IPS-18a (cell line): ENCODE measurements at regions not wholly inside any gene's neighbourhood (a gene's known extent, or its start where the extent isn't known, plus 50 kb on each side); places are given as distances from the start of the nearest gene placed in this dataset.

Experiments used
- H3K27ac ChIP-seq: one replicate; pipeline ENCODE4 v1.5.1; 2013; ENCODE audit warnings: low read length
- H3K27me3 ChIP-seq: one replicate; pipeline ENCODE4 v1.6.1; 2013; ENCODE audit warnings: mild to moderate bottlenecking, low read length; ENCODE audit not compliant: control insufficient read depth, insufficient read depth
- H3K36me3 ChIP-seq: one replicate; pipeline ENCODE4 v1.6.1; 2013; ENCODE audit warnings: low read depth, low read length; ENCODE audit not compliant: control insufficient read depth
- H3K4me1 ChIP-seq: one replicate; pipeline ENCODE4 v1.6.1; 2013; ENCODE audit warnings: low read depth, low read length; ENCODE audit not compliant: control insufficient read depth
- H3K4me3 ChIP-seq: one replicate; pipeline ENCODE4 v1.5.1; 2013; ENCODE audit warnings: low read length
- H3K9ac ChIP-seq: one replicate; pipeline ENCODE4 v1.6.1; 2013; ENCODE audit warnings: mild to moderate bottlenecking, low read length, moderate library complexity
- H3K9me3 ChIP-seq: one replicate; pipeline ENCODE4 v1.6.1; 2013; ENCODE audit warnings: low read depth, low read length; ENCODE audit not compliant: control insufficient read depth

DNA sequence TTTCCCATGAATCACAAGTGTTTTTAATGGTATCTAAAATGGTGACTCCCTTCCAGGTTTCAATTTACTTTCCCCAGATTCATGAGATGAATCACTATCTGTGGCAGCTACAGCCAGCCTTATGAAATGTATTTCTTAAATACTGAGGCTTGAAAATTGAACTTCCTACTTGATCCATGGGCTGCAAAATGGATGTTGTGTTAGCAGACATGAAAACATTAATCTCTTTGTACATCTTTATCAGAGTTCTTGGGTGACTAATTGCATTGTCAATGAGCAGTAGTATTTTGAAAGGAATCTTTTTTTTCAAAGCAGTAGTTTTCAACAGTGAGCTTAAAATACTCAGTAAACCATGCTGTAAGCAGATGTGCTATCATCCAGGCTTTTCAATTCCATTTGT is 250.8 kb downstream of the SLC6A15 start:
- Histone ChIP-seq H3K4me3 (no peak overlapping the region), H3K36me3 (no peaks in the 10 kb centered on the region), H3K4me1 (no peaks in the 10 kb centered on the region), H3K9me3 (no peaks in the 10 kb centered on the region), H3K27ac (no peak overlapping the region), H3K27me3 (no peaks in the 10 kb centered on the region), H3K9ac (no peak overlapping the region)

DNA sequence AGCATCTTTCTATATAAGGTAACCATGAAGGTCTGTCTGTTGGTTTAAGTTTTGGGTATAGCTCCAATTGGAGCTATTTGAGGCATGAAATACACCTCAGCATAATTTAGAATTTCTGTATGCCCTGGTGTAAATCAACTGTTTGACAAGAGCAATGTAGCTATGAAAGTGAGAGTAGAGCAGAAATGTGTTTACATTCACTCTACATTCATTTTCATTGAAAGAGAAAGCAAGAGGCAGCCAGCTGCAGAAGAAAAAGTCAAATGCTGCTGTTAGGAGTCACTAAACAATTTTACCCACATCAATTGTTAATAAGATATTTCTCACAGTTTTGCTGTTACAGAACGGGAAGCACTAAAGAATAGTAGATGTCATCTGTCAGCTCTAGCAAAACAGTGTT is 252.5 kb downstream of the SLC6A15 start:
- H3K36me3 ChIP-seq = no peaks in the 10 kb centered on the region
- no peak overlapping the region for H3K4me3 ChIP-seq
- H3K9me3 ChIP-seq = no peaks in the 10 kb centered on the region
- H3K9ac ChIP-seq = no peak overlapping the region
- H3K27ac ChIP-seq = no peak overlapping the region
- H3K27me3 ChIP-seq = no peaks in the 10 kb centered on the region
- H3K4me1 ChIP-seq = no peaks in the 10 kb centered on the region

DNA sequence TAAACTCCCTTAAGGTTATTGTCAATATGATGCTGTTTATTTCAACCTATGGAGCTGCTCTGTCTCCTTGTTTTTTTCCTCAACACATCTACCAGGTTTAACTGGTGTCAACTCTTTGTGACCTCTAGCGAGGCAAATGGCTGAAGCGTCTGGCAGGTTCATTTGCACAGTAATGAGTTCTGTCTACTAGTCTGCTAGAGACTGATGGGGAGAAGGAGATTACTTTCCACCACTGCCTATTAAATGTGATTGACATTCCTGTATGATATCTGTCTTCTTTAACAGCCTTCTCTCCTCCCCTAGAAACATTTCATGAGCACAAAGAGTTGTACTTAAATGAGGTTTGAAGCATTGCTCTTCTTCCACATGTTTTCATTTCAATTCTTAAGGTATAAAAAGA is 253.7 kb downstream of the SLC6A15 start:
- Histone ChIP-seq H3K9ac (no peak overlapping the region), H3K4me1 (no peaks in the 10 kb centered on the region), H3K9me3 (no peaks in the 10 kb centered on the region), H3K27me3 (no peaks in the 10 kb centered on the region), H3K27ac (no peak overlapping the region), H3K4me3 (no peak overlapping the region), H3K36me3 (no peaks in the 10 kb centered on the region)

DNA sequence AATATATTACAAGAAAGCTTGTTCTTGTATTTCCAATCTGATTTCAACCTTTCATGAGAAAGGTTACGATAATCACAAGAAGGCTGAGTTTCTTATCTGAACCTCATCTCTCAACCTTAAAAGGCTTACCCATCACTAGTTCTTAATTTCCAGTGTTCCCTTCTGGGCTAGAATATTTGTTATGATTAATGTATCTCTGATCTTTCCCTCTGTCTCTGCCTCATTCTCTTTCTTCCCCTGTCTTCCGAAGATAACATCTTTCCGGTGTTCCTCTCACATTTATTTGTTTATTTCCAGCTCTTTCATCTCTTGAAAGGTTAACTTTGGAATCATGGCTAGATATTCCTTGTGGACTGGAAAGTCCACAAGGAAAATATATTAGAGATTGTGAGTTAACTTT is 255.9 kb downstream of the SLC6A15 start:
- H3K4me3 ChIP-seq = no peak overlapping the region
- no peaks in the 10 kb centered on the region for H3K36me3 ChIP-seq
- H3K4me1 ChIP-seq = no peaks in the 10 kb centered on the region
- no peaks in the 10 kb centered on the region for H3K27me3 ChIP-seq
- H3K9ac ChIP-seq = no peak overlapping the region
- no peak overlapping the region for H3K27ac ChIP-seq
- H3K9me3 ChIP-seq = no peaks in the 10 kb centered on the region

DNA sequence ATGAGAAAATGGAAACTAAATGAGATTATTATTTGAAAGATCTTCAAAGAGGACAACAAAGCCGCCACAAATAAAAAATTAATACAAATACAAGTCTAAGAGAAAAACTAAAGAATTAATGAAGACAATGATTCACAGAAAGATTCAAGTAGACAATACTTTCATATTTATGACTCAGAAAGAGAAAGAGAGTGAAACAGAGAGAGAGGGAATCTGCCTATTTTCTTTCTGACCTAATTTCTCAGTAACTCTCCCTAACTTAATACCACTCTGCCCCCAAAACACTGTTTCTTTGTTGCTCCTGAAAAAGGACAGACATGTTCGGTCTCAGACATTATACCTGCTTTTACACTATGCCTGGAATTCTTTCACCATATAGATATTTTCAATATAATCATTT is 259.1 kb downstream of the SLC6A15 start:
- H3K27ac ChIP-seq = no peak overlapping the region
- no peaks in the 10 kb centered on the region for H3K4me1 ChIP-seq
- no peaks in the 10 kb centered on the region for H3K27me3 ChIP-seq
- H3K4me3 ChIP-seq = no peak overlapping the region
- no peak overlapping the region for H3K9ac ChIP-seq
- no peaks in the 10 kb centered on the region for H3K36me3 ChIP-seq
- H3K9me3 ChIP-seq = no peaks in the 10 kb centered on the region

DNA sequence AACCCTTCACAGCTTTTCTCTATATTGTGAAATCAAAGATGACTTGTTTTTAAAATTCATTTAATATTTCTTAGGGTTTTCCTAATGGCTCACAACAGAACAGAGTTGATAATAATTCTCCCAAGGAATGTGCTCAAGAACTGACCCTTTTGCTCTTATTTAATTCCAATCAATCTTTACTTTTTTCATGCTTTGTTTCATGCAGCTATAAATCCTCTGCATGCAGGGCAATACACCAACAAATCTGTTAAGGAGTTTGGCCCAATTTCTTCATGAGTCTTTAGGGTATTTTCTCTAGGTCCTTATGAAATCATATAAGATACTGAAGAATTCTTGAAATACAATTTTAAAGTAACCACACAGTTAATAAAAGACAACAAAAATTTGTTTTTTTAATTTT is 264.2 kb downstream of the SLC6A15 start:
- H3K4me1 ChIP-seq = no peaks in the 10 kb centered on the region
- no peak overlapping the region for H3K9ac ChIP-seq
- no peak overlapping the region for H3K27ac ChIP-seq
- no peaks in the 10 kb centered on the region for H3K9me3 ChIP-seq
- no peak overlapping the region for H3K4me3 ChIP-seq
- no peaks in the 10 kb centered on the region for H3K36me3 ChIP-seq
- no peaks in the 10 kb centered on the region for H3K27me3 ChIP-seq

DNA sequence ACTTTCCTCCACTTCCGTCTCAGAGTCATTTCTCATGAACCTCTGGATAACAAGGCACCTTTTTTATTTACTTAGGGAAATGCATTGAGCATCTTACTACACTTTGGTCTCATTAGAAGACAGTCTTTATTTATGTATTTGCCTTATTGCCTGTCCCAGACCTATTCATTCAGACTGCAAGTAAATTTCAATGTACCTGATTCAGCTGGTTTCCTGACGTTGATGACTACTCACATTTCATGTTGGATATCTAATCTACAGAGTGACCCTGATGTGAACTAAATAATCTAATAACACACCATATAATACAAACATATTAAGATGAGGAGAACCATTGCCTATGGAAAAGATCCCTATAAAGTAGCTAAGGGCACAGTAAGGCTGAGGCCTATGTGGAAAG is 267.7 kb downstream of the SLC6A15 start:
- no peaks in the 10 kb centered on the region for H3K36me3 ChIP-seq
- no peaks in the 10 kb centered on the region for H3K27me3 ChIP-seq
- H3K4me1 ChIP-seq = no peaks in the 10 kb centered on the region
- no peak overlapping the region for H3K27ac ChIP-seq
- H3K9me3 ChIP-seq = no peaks in the 10 kb centered on the region
- no peak overlapping the region for H3K9ac ChIP-seq
- no peak overlapping the region for H3K4me3 ChIP-seq

DNA sequence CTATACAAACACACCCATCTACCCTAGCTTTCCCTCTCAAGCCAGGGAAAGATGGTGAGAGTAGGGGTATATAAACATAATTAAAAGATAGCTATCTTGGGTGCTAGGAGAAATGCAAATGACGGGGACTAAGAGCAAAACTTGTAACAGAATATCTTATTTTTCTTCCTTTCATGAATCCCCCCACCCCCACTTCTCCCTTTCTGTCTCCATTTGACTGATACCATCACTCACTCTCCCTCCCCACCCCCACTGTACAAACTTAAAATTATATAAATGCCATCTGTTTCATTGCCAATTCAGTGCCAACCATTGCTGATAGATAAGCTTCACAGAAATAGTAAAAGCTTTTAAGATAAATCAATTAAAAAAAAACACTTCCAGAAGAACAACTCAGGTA is 268.6 kb downstream of the SLC6A15 start:
- Histone ChIP-seq H3K27ac (no peak overlapping the region), H3K4me3 (no peak overlapping the region), H3K9ac (no peak overlapping the region), H3K9me3 (no peaks in the 10 kb centered on the region), H3K4me1 (no peaks in the 10 kb centered on the region), H3K36me3 (no peaks in the 10 kb centered on the region), H3K27me3 (no peaks in the 10 kb centered on the region)

DNA sequence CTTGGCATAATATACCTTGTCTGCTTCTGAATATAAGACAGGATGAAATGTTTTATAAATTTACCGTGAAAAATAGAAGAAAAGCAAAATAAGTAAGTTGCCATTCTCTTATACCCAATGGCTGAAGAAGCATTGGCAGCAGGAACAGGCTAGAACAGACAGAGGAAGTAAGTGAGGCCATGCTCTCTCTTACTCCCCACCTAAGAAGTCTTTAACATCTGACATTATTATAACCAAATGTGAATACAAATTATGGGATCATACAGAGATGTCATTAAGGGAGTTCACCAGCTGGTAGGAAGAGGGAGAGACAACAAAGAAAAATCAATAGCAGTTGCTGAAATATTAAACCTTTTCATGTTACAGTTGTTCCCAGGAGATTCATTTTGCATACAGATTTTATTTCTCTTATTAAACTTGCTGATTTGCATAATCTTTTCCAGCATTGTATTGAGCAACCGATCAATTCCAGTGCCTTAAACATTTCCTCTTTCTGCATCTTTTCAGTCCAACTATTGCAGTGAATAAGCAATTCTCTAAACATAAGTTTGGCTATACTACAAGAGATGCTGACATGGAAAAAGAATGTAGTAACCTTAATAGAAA is 270.6 kb downstream of the SLC6A15 start:
- Histone ChIP-seq H3K9me3 (no peaks in the 10 kb centered on the region), H3K4me3 (no peak overlapping the region), H3K27ac (no peak overlapping the region), H3K9ac (no peak overlapping the region), H3K4me1 (peaks cover 6% of the 10 kb centered on the region), H3K27me3 (no peaks in the 10 kb centered on the region), H3K36me3 (no peaks in the 10 kb centered on the region)

DNA sequence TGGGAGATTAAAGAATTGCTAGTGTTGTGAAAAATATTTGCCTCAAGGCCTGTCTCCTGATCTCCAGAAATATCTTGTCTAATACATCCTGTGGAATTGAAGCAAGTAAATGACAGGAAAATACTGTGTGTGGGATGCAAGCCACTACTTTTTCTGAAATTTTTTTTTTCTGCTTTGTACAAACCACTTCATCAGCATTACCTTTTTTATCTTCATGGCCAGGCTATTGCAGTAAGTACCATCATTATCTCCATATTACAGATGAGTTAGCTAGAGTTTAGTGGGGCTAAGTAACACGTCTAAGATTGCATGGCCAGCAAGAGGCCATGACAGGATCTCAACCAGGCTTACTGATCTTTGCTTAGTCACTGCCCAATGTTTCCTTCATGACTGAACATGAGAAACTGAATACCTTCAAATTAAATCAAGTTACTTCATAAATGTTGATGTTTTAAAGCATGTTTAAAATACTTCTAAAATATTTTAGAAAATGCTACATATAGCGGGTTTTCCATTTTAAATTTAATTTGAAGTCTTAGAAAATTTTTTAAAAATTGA is 273.7 kb downstream of the SLC6A15 start:
- Histone ChIP-seq H3K9me3 (no peaks in the 10 kb centered on the region), H3K27ac (no peak overlapping the region), H3K27me3 (no peaks in the 10 kb centered on the region), H3K4me3 (no peak overlapping the region), H3K9ac (no peak overlapping the region), H3K36me3 (no peaks in the 10 kb centered on the region), H3K4me1 (peaks cover 6% of the 10 kb centered on the region)

DNA sequence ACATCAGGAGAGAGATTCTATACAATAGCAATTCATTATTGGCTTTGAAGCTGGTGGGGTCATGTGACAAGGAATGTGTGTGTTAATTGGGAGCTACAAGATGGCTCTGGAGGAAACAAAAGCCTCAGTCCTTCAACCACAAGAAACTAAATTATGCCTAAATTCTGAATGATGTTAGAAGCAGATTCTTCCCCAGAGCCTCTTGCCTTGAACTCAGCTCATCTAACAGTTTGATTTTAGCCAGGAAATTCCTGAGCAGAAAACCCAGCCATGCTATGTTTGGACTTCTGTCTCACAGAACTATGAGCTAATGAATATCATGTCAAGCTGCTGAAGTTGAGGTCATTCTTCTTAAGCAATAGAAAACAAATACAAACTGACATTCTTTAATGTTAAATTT is 274.7 kb downstream of the SLC6A15 start:
- H3K9me3 ChIP-seq = no peaks in the 10 kb centered on the region
- H3K4me1 ChIP-seq = peaks cover 6% of the 10 kb centered on the region
- no peak overlapping the region for H3K4me3 ChIP-seq
- no peaks in the 10 kb centered on the region for H3K27me3 ChIP-seq
- H3K27ac ChIP-seq = no peak overlapping the region
- no peaks in the 10 kb centered on the region for H3K36me3 ChIP-seq
- H3K9ac ChIP-seq = no peak overlapping the region

DNA sequence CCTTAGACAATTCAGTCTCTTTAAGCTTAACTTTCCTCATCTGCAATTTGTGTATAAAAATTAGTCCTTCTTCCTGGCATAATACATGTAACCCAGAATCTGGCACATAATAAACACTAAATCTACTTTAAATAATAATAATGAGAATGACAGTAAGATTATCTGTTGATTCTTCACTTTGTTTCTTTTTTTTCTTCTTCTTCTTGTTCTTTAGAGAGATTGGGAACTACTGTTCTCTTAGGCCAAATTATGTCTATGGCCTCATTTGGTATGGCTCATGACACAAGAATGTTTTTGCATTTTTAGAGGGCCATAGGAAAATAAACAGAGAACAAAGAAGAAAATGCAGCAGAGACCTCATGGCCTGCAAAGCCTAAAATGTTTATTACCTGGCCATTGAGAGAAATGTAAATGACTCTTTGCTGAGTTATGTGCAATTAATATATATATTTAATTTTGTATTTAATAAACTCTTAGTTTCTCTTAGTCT is 275.8 kb downstream of the SLC6A15 start:
- Histone ChIP-seq H3K4me3 (no peak overlapping the region), H3K27ac (no peak overlapping the region), H3K36me3 (no peaks in the 10 kb centered on the region), H3K4me1 (peaks cover 6% of the 10 kb centered on the region), H3K27me3 (no peaks in the 10 kb centered on the region), H3K9me3 (no peaks in the 10 kb centered on the region), H3K9ac (no peak overlapping the region)
